RPMI7951 (cell line): ENCODE measurements at regions not wholly inside any gene's neighbourhood (a gene's known extent, or its start where the extent isn't known, plus 50 kb on each side); places are given as distances from the start of the nearest gene placed in this dataset.

ENCODE experiments used
- DNase-seq: peaks from one replicate; pipeline ENCODE4 v3.0.0-alpha.2; 2012; ENCODE audit warnings: low read depth

DNA sequence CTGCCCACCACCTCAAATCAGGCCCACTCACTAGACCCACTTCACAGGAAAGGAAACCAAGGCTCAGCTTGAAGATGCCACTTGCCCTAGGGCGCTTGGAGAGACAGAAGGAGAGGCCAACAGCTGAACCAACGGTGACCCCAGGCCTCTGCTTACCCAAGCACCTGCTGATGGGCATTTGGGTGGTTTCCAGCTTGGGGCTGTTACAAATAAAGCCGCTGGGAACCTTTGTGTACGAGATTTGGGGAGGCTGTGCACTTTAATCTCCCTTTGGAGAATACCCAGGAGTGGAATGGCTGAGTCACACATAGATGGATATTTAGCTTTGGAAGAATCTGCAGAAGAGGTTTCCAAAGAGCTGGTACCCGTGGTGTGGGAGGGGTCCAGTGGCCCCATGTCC, 50.9 kb upstream of the LINC01488 start:
- DNase-seq = peak; percentile 50

DNA sequence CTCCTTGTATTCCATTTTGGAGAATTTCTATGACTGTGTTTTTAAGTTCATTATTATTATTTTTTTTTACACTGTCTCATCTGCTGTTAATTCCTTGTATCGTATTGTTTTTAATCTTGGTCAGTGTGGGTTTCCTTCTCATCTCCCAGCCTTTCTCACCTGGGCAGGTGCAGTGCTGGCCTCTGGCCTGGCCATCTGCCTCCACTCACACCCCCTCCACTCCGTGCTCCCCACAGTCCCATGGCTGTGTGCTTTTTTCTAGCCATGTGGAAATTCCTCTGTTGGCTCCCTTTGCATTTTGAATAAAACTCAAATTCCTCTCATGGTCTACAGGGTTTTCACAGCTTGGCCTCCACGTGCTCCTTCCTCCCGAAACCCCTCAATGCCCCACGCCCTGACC, 50.3 kb upstream of the LINC01488 start:
- no peak for DNase-seq
